H9 (cell line): ENCODE measurements at regions not wholly inside any gene's neighbourhood (a gene's known extent, or its start where the extent isn't known, plus 50 kb on each side); places are given as distances from the start of the nearest gene placed in this dataset.

Experiments used
- DNase-seq: peaks from one replicate; pipeline ENCODE4 v3.0.0-alpha.2; 2017
- H2AFZ ChIP-seq: one replicate; pipeline ENCODE4 v1.6.1; 2013; ENCODE audit warnings: mild to moderate bottlenecking, low read length, control low read depth, moderate library complexity
- H2AK5ac ChIP-seq: 2 replicates; pipeline ENCODE4 v1.6.1; 2013; ENCODE audit warnings: low read length, control low read depth, mixed read lengths; ENCODE audit not compliant: insufficient read length
- H2BK120ac ChIP-seq: one replicate; pipeline ENCODE4 v1.6.1; 2013; ENCODE audit warnings: low read depth, mild to moderate bottlenecking, low read length, control low read depth, inconsistent platforms; ENCODE audit not compliant: poor library complexity, severe bottlenecking
- H2BK12ac ChIP-seq: 2 replicates; pipeline ENCODE4 v1.6.1; 2013; ENCODE audit warnings: low read length, control low read depth, mixed read lengths, low read depth; ENCODE audit not compliant: insufficient read length
- H2BK15ac ChIP-seq: 2 replicates; pipeline ENCODE4 v1.6.1; 2013; ENCODE audit warnings: low read depth, low read length, control low read depth
- H2BK20ac ChIP-seq: one replicate; pipeline ENCODE4 v1.6.1; 2013; ENCODE audit warnings: low read depth, mild to moderate bottlenecking, low read length, control low read depth, inconsistent platforms; ENCODE audit not compliant: poor library complexity, severe bottlenecking
- H2BK5ac ChIP-seq: 2 replicates; pipeline ENCODE4 v1.6.1; 2013; ENCODE audit warnings: low read length, control low read depth, mixed read lengths; ENCODE audit not compliant: insufficient read length
- H3K14ac ChIP-seq: 2 replicates; pipeline ENCODE4 v1.6.1; 2013; ENCODE audit warnings: low read length, control low read depth; ENCODE audit not compliant: insufficient read depth
- H3K18ac ChIP-seq: 2 replicates; pipeline ENCODE4 v1.6.1; 2013; ENCODE audit warnings: low read depth, mild to moderate bottlenecking, mixed read lengths, low read length, control low read depth; ENCODE audit not compliant: insufficient read length
- H3K23ac ChIP-seq: 2 replicates; pipeline ENCODE4 v1.6.1; 2013; ENCODE audit warnings: low read length, control low read depth, mixed read lengths, low read depth; ENCODE audit not compliant: insufficient read length
- H3K23me2 ChIP-seq: 2 replicates; pipeline ENCODE4 v1.6.1; 2013; ENCODE audit warnings: low read depth, mild to moderate bottlenecking, mixed read lengths, low read length, control low read depth; ENCODE audit not compliant: insufficient read length, poor library complexity, severe bottlenecking
- H3K27ac ChIP-seq: 2 replicates; pipeline ENCODE4 v1.5.1; 2013; ENCODE audit warnings: low read length, control low read depth, mixed read lengths, low read depth; ENCODE audit not compliant: insufficient read length
- H3K27me3 ChIP-seq: 2 replicates; pipeline ENCODE4 v1.6.1; 2013; ENCODE audit warnings: low read length, control low read depth, inconsistent platforms; ENCODE audit not compliant: insufficient read depth
- H3K4ac ChIP-seq: 2 replicates; pipeline ENCODE4 v1.6.1; 2013; ENCODE audit warnings: low read depth, mild to moderate bottlenecking, control low read depth, inconsistent platforms, low read length, moderate library complexity
- H3K4me1 ChIP-seq: 2 replicates; pipeline ENCODE4 v1.6.1; 2013; ENCODE audit warnings: low read length, control low read depth, inconsistent platforms; ENCODE audit not compliant: insufficient read depth
- H3K4me2 ChIP-seq: 2 replicates; pipeline ENCODE4 v1.6.1; 2013; ENCODE audit warnings: low read length, control low read depth, mixed read lengths; ENCODE audit not compliant: insufficient read length, insufficient read depth
- H3K56ac ChIP-seq: 2 replicates; pipeline ENCODE4 v1.6.1; 2013; ENCODE audit warnings: low read depth, mild to moderate bottlenecking, mixed read lengths, low read length, control low read depth; ENCODE audit not compliant: insufficient read length
- H3K79me1 ChIP-seq: 2 replicates; pipeline ENCODE4 v1.6.1; 2013; ENCODE audit warnings: low read depth, mild to moderate bottlenecking, moderate library complexity, low read length, control low read depth, inconsistent platforms; ENCODE audit not compliant: insufficient read depth, poor library complexity, severe bottlenecking
- H3K79me2 ChIP-seq: 2 replicates; pipeline ENCODE4 v1.6.1; 2013; ENCODE audit warnings: low read length, control low read depth, inconsistent platforms; ENCODE audit not compliant: insufficient read depth
- H3K9ac ChIP-seq: 2 replicates; pipeline ENCODE4 v1.6.1; 2013; ENCODE audit warnings: low read length, control low read depth, mixed read lengths; ENCODE audit not compliant: insufficient read length; ENCODE audit errors: extremely low read depth
- H3K9me3 ChIP-seq: one replicate; pipeline ENCODE4 v1.6.1; 2013; ENCODE audit warnings: low read depth, low read length, inconsistent platforms; ENCODE audit not compliant: control insufficient read depth
- H3T11ph ChIP-seq: one replicate; pipeline ENCODE4 v1.6.1; 2013; ENCODE audit warnings: mild to moderate bottlenecking, low read length, control low read depth, inconsistent platforms
- H4K20me1 ChIP-seq: one replicate; pipeline ENCODE4 v1.6.1; 2013; ENCODE audit not compliant: control insufficient read depth, insufficient read length, insufficient read depth
- H4K5ac ChIP-seq: 2 replicates; pipeline ENCODE4 v1.6.1; 2013; ENCODE audit warnings: low read depth, mild to moderate bottlenecking, mixed read lengths, low read length, control low read depth; ENCODE audit not compliant: insufficient read length
- H4K8ac ChIP-seq: replicated peaks from 2 replicates; pipeline ENCODE4 v1.6.1; 2013; ENCODE audit warnings: low read length, control low read depth, mixed read lengths, low read depth; ENCODE audit not compliant: insufficient read length
- H4K91ac ChIP-seq: 2 replicates; pipeline ENCODE4 v1.6.1; 2013; ENCODE audit warnings: low read depth, mild to moderate bottlenecking, moderate library complexity, mixed read lengths, low read length, control low read depth; ENCODE audit not compliant: insufficient read length
- H3K27ac Mint-ChIP-seq, 3 experiments: 2 replicates in 2 of 3; 3 replicates in 1 of 3; pipeline ENCODE4 v1.8.0; 2020 to 2021; ENCODE audit warnings: mixed read lengths in 3 of 3, mild to moderate bottlenecking in 1 of 3, moderate library complexity in 1 of 3
- H3K27me3 Mint-ChIP-seq: 2 replicates; pipeline ENCODE4 v1.8.0; 2021; ENCODE audit warnings: low read depth, mild to moderate bottlenecking, moderate library complexity, mixed read lengths
- H3K36me3 Mint-ChIP-seq, 3 experiments: 2 replicates in 2 of 3; 3 replicates in 1 of 3; pipeline ENCODE4 v1.8.0; 2020 to 2021; ENCODE audit warnings: low read depth in 3 of 3, mixed read lengths in 3 of 3; ENCODE audit not compliant: insufficient read depth in 1 of 3
- H3K4me1 Mint-ChIP-seq, 2 experiments: 2 replicates each; pipeline ENCODE4 v1.8.0; 2020; ENCODE audit warnings: mixed read lengths in 2 of 2
- H3K4me3 Mint-ChIP-seq, 2 experiments: 2 replicates in 1 of 2; 3 replicates in 1 of 2; pipeline ENCODE4 v1.8.0; 2020 to 2021; ENCODE audit warnings: mild to moderate bottlenecking in 2 of 2, mixed read lengths in 2 of 2, moderate library complexity in 1 of 2
- H3K9me3 Mint-ChIP-seq, 2 experiments: 2 replicates in 1 of 2; 3 replicates in 1 of 2; pipeline ENCODE4 v1.8.0; 2020; ENCODE audit warnings: mild to moderate bottlenecking in 2 of 2, mixed read lengths in 2 of 2, moderate library complexity in 1 of 2
- WGBS: extraction: QIAGEN DNeasy Blood & Tissue Kit; methylation state at CpG from one replicate; pipeline ENCODE4 v1.1.7; 2013; ENCODE audit warnings: missing lambda C conversion rate, low lambda C conversion rate, mixed read lengths; ENCODE audit not compliant: insufficient read length; ENCODE audit errors: extremely low coverage; 5-methylcytosine and 5-hydroxymethylcytosine counted together
- TF ChIP-seq, protein P1 (sequence below): fragments of 200-600 bp; sonication (generic); conservative IDR thresholded peaks from 3 replicates; pipeline ENCODE4 v1.8.0; 2021; ENCODE audit warnings: antibody characterized with exemption, mild to moderate bottlenecking

DNA sequence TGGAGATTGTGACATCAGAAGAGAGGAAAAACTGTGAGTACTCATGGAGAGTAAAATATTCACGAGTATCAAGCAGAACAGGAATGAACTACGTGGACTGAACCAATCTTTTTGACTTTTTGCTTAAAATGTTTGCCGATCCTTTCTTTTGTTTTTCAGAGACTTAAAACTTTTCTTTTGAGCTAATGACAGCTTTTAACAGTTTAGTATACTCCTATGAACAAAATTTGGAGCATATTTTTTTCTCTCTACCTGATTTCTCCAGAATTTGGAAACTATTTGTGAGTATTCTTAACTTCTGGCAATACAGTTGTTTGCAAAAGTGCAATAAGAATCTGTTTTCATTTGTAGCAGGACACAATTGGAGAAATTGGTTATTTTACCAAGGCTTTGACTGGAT lies 786.3 kb downstream of the SORCS1 start:
- Mint-ChIP-seq H3K27ac (no peak overlapping the region), H3K4me1 (peaks cover 5% of the 10 kb centered on the region in 2 experiments), H3K36me3 (peaks cover 0 to 21% (median 16%) of the 10 kb centered on the region in 3 experiments; a peak in 5 of 7 replicates), H3K9me3 (peaks cover 23 to 25% of the 10 kb centered on the region in 2 experiments), H3K4me3 (no peak overlapping the region), H3K27me3 (no peaks in the 10 kb centered on the region)
- H2BK12ac ChIP-seq, result no peak overlapping the region
- no peaks in the 10 kb centered on the region for H3K27me3 ChIP-seq
- H2BK20ac ChIP-seq, result no peak overlapping the region
- no peak for DNase-seq
- no peak overlapping the region for H3K23ac ChIP-seq
- no peak overlapping the region for H2BK120ac ChIP-seq
- H3K9me3 ChIP-seq, result no peaks in the 10 kb centered on the region
- no peak overlapping the region for H3T11ph ChIP-seq
- WGBS, result no CpG with 5 or more reads among the region's 3 CpGs
- H3K27ac ChIP-seq, result no peak overlapping the region
- TF ChIP-seq, protein P1, sequence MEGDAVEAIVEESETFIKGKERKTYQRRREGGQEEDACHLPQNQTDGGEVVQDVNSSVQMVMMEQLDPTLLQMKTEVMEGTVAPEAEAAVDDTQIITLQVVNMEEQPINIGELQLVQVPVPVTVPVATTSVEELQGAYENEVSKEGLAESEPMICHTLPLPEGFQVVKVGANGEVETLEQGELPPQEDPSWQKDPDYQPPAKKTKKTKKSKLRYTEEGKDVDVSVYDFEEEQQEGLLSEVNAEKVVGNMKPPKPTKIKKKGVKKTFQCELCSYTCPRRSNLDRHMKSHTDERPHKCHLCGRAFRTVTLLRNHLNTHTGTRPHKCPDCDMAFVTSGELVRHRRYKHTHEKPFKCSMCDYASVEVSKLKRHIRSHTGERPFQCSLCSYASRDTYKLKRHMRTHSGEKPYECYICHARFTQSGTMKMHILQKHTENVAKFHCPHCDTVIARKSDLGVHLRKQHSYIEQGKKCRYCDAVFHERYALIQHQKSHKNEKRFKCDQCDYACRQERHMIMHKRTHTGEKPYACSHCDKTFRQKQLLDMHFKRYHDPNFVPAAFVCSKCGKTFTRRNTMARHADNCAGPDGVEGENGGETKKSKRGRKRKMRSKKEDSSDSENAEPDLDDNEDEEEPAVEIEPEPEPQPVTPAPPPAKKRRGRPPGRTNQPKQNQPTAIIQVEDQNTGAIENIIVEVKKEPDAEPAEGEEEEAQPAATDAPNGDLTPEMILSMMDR, result no peak
- H4K20me1 ChIP-seq, result no peaks in the 10 kb centered on the region
- H2BK5ac ChIP-seq, result no peak overlapping the region
- no peaks in the 10 kb centered on the region for H3K79me1 ChIP-seq
- H4K5ac ChIP-seq, result no peak overlapping the region
- H3K18ac ChIP-seq, result no peak overlapping the region
- no peak overlapping the region for H3K9ac ChIP-seq
- no peak overlapping the region for H2AK5ac ChIP-seq
- no peak overlapping the region for H2AFZ ChIP-seq
- no peaks in the 10 kb centered on the region for H3K23me2 ChIP-seq
- H3K14ac ChIP-seq, result no peak overlapping the region
- no peak overlapping the region for H4K91ac ChIP-seq
- H3K4me1 ChIP-seq, result no peaks in the 10 kb centered on the region
- no peak overlapping the region for H2BK15ac ChIP-seq
- H4K8ac ChIP-seq, result no peak overlapping the region
- no peaks in the 10 kb centered on the region for H3K79me2 ChIP-seq
- no peak overlapping the region for H3K4ac ChIP-seq
- H3K4me2 ChIP-seq, result no peak overlapping the region
- H3K56ac ChIP-seq, result no peak overlapping the region
